NCI-H2029 treated with DMSO at 0.1 percent for 48 hours (cell line): ENCODE measurements at regions not wholly inside any gene's neighbourhood (a gene's known extent, or its start where the extent isn't known, plus 50 kb on each side); places are given as distances from the start of the nearest gene placed in this dataset.

Source experiments
- DNase-seq: peaks from one replicate; lab custom pipeline; 2025; lab: John Stamatoyannopoulos, UW

DNA sequence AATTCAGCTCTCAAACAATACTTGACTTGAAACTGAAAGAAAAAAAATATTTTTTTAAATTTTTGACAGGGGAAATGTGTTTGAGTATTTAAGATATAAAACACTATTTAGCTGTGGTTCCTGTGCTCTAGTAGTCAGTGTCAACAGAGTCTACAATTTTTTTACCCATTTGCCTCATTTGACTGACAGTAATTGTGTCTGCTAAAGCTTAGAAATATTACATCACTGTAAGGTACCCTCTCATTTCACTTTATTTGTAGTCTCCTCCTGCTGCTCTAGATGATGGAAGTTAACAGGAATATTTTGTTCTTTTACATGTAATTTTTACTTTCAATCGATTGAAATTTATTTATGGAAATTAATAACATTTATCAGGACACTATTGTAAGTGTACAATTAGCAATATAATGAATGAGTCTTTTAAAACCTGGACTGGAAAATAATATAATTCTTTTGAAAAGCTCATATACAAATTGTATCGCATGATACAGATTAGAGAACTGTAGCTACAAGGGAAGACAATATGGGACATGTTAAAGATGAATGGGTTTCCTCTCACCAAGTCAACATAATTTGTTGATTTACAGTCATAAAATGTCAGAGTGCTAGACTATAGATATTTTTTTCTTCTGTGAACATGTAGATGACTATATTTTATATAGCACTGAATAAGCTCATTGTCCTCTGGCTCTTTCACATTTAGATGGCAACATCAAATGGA lies 1186.5 kb upstream of the ADGRL3 start:
- no peak for DNase-seq

DNA sequence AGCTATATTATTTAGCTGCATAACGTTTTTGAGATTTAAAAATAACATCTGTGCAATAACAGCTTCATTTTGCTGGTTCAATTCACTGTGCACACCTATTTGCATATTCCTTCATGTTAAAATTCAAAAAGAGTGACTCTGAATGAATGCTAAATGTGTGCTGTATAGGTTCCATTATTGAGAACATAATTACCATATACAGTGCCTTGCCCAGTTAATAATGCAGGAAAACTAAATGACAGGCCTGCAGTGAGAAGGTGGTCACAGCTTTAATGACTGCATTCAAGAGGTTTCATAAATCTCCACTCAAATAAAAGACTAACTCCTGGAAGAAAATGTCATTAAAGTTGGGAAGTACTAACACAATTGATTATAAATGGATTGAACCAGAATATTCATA lies 1183.2 kb upstream of the ADGRL3 start:
- no peak for DNase-seq

- no peak for DNase-seq
Observed at GRCh38 chr4:60019180-60019579, 1180.9 kb upstream of the ADGRL3 start.

GRCh38 chr4:60019946-60020345 lies 1180.2 kb upstream of the ADGRL3 start:
- no peak for DNase-seq

GRCh38 chr4:60020389-60020788 lies 1179.7 kb upstream of the ADGRL3 start:
- no peak for DNase-seq

GRCh38 chr4:60033826-60034225 lies 1166.3 kb upstream of the ADGRL3 start:
- no peak for DNase-seq

- DNase-seq, result no peak
Observed at GRCh38 chr4:60034361-60034760, 1165.8 kb upstream of the ADGRL3 start.

DNA sequence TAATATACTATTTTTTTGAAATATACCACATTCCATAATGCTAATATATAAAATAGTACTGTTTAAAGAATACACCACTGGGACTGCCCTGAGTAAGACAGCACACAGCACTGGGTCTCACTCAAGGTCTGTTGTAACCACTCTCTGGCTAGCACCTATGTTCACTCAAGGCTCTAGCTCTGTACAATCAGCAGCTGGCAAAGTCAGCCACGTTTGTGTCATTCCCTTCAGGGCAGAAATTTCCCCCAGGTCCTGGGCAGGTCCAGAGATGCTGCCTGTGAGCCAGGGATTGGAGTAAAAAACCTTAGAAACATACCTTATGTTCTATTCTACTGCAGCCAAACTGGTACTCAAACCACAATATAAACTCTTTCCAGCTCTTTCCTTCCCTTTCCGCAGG lies 1160.2 kb upstream of the ADGRL3 start:
- no peak for DNase-seq

- DNase-seq, result no peak
Observed at GRCh38 chr4:60042231-60042652, 1157.9 kb upstream of the ADGRL3 start.

DNA sequence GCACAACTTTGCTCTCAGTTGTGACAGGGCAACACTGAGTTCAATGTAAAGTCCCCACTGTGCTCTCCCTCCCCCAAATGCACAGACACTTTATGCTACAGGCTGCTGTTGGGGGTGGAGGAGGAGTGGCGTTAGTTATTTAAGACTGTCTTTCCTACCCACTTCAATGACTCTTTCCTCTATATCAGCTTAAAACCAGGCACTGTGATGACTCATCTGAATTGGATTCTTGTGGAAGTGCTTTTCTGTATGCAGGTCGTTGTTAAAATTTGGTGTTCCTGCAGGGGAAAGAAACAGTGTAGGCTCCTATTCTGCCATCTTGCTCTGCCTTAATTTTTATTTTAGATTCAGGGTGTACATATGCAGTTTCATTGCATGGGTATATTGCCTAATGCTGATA lies 1157.2 kb upstream of the ADGRL3 start:
- DNase-seq, result no peak

GRCh38 chr4:60078984-60079383 lies 1121.1 kb upstream of the ADGRL3 start:
- DNase-seq, result no peak

DNA sequence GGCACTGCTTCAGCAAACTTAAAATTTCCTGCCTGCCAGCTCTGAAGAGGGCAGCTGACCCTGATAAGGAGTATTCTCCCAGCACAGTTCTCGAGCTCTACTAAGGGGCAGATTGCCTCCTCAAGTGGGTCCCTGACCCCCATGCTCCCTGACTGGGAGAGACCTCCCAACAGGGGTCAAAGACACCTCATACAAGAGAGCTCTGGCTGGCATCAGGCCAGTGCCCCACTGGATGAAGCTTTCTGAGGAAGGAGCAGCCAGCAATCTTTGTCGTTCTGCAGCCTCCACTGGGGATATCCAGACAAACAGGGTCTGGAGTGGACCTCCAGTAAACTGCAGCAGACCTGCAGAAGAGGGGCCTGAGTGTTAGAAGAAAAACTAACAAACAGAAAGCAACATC lies 1118.3 kb upstream of the ADGRL3 start:
- DNase-seq, result no peak

GRCh38 chr4:60088807-60089486 lies 1111.2 kb upstream of the ADGRL3 start:
- no peak for DNase-seq

GRCh38 chr4:60089546-60090273 lies 1110.4 kb upstream of the ADGRL3 start:
- DNase-seq, result no peak

GRCh38 chr4:60096676-60097075 lies 1103.5 kb upstream of the ADGRL3 start:
- DNase-seq, result no peak

DNA sequence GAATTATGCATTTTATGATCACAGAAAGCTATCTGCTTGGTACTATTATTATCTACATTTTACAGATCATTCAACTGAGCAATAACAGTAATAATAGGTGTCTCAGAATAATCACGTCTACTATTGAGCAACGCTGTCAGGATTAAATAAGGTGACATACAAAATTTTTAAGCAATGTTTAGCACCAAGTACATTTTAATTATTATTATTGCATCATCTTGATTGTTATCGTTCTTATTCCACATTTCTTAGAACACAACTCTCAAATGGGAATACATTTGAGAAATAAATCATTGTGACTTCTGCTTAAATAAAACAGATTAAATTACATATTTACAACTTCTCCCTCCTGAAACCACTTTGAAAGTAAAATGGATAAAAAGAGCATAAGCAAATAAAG lies 1083.5 kb upstream of the ADGRL3 start:
- no peak for DNase-seq

DNA sequence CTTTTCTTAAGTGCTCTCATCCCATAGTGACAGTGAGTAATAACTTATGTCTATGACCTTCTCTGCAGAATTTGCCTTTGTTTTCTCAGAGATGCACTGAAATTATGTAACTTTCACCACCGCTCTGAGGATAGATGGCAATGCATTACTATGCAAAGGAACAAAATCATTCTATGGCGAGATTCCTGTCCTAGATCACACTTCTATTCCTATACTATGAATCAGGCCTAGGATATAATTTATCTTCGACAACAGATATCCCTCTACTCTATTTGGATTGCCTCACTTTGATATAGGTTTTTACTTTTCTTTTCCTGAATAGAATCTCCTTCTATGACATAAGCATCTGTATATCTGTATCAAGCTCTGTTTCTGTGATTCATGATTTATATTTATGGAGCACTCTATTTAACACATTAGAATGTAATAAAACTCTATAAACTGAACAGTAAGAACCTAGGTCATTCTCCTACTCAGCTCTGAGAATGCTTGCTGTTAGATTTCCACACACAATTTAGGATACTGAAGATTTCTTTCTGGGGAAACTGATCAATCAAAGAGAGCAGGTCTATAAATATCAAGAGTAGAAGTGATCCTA lies 1082.3 kb upstream of the ADGRL3 start:
- DNase-seq, result no peak

GRCh38 chr4:60122820-60123219 lies 1077.3 kb upstream of the ADGRL3 start:
- DNase-seq, result no peak

- no peak for DNase-seq
Observed at GRCh38 chr4:60128888-60129287, 1071.2 kb upstream of the ADGRL3 start.

DNA sequence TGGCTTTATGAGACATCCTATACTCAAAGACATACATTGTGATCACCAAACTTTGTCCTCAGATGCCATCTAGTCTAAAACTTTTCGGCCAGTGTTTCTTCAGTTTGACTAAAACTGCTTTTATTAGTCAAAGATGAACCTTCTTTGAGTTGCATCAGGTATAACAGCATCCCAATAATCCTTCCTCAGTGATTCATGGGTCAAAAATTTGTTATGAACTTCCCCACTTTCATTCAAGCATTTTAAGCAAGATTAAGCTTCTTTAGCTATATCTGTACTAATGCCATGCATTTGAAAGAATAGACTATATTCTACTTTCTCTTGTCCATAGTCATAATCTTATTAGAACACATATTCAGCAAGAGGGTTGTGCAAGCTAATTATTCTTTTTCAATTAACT lies 1070.4 kb upstream of the ADGRL3 start:
- DNase-seq, result no peak

GRCh38 chr4:60133375-60133774 lies 1066.8 kb upstream of the ADGRL3 start:
- DNase-seq, result no peak

- no peak for DNase-seq
Observed at GRCh38 chr4:60134099-60134498, 1066.0 kb upstream of the ADGRL3 start.

DNA sequence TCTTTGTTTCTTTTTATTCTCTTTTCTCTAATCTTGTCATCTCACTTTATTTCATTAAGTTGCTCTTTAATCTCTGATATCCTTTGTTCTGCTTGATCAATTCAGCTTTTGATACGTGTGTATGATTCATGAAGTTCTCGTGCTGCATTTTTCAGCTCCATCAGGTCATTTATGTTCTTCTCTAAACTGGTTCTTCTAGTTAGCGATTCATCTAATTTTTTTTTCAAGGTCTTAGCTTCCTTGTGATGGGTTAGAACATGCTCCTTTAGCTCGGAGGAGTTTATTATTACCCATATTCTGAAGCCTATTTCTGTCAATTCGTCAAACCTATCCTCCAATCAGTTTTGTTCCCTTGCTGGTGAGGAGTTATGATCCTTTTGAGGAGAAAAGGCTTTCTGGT lies 1045.0 kb upstream of the ADGRL3 start:
- DNase-seq, result no peak
